AG20443 (cell line): ENCODE measurements at regions not wholly inside any gene's neighbourhood (a gene's known extent, or its start where the extent isn't known, plus 50 kb on each side); places are given as distances from the start of the nearest gene placed in this dataset.

ENCODE experiments used
- DNase-seq: peaks from one replicate; pipeline ENCODE4 v3.0.0; 2012; ENCODE audit warnings: low spot score, mixed read lengths

DNA sequence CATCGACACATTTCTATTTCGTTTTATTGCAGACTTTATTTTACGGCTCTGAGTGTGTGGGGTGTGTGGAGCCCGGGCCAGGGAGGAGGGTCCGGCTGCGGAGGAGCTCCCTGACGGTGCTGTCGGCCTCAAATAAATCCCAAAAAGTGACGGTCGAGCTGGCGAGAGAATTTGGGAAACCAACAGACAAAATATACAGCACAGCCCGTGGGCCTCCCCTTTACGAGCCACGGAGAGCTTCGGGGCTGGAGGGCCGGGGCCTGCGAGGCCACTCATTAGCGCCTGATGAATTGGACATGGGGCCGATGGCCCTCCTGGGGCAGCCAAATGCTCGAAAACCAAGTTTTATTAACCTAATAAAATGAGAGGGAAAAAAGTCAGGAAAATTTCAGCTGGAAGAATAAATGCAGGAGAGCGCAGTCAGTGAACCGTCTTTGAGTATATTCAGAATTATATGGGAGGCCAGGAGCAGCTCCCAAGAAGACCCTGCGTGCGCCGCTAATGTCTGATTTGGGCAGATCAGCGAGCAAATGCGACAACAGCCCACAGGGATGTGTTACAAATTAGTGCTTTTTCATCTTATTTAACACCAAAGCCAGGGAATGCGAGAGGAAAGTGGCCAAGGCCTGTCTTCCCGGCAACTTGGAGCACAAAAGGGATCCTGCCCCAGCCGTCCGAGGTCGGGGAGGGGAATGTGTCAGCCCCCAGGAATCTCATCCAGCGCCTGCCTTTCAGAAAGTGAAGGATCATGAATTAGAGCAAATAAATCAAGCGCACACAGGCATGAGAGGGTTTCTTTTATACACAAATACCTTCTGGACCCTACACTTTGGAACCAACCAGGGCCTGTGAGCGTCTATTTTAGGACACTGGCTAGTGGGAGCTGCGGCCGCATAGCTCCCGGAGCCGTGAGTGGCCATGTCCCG is 249.1 kb downstream of the C16orf95 start:
- DNase-seq: no peak

GRCh38 chr16:87068762-87069150 is 248.4 kb downstream of the C16orf95 start:
- no peak for DNase-seq

DNA sequence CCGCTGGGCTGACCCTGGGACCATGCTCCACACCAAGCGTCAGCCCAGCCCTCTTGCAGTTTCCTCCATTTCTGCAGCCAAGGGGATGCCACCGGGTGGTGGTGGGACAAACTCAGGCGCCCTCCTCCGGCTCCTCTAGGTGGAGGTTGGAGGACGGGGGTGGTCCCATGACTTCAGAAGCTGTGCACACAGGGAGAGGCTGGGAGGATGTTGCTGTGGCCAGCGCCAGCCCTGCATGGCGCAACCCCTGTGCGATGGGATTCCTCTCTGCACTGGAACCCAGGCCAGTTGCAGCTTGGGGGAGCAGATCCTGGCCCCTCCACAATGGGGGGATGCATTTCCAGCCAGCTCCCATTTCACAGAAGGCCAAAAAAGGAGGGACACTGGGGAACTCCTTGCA is 246.5 kb downstream of the C16orf95 start:
- no peak for DNase-seq

GRCh38 chr16:87072101-87072500 is 245.1 kb downstream of the C16orf95 start:
- DNase-seq: no peak

DNA sequence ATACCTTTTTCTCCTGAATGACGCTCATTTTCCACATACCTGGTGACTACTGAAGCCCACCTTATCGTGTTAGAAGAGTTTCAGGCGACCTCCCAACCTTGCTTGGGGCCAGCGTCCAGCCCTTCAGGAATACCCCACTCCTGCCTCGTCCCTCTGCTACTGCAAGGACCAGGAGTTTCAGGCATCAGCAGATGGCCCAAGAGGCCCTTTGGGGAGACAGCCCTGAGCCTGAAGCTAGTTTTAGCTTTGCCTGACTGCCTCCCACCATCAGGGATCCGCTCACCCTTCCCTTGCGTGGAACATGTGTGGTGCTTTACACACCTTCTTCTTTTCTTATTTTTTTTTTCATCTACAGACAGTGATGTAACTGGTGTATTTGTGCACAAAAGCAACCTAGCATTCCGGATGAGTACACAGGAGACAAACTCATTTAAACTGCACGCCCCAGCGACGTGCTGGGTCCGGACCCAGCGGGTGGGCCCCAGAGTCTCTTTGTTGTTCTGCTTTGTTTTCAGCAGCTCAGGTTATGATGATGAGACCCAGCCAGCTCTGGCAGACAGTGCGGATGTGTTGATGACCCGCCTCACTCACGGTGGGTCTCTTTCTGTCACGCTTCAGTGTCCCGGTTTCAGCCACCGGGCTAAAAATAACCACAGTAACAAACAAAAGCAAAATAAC is 242.4 kb downstream of the C16orf95 start:
- DNase-seq: no peak

GRCh38 chr16:87075319-87075860 is 241.8 kb downstream of the C16orf95 start:
- DNase-seq: no peak

- no peak for DNase-seq
Measured at GRCh38 chr16:87076331-87076949, 240.8 kb downstream of the C16orf95 start.

- peak; percentile 63 for DNase-seq
Measured at GRCh38 chr16:87076950-87077749, 240.0 kb downstream of the C16orf95 start.

GRCh38 chr16:87077750-87078127 is 239.5 kb downstream of the C16orf95 start:
- DNase-seq: no peak

- no peak for DNase-seq
Measured at GRCh38 chr16:87080571-87081167, 236.5 kb downstream of the C16orf95 start.

- DNase-seq: no peak
Measured at GRCh38 chr16:87085441-87085840, 231.8 kb downstream of the C16orf95 start.

DNA sequence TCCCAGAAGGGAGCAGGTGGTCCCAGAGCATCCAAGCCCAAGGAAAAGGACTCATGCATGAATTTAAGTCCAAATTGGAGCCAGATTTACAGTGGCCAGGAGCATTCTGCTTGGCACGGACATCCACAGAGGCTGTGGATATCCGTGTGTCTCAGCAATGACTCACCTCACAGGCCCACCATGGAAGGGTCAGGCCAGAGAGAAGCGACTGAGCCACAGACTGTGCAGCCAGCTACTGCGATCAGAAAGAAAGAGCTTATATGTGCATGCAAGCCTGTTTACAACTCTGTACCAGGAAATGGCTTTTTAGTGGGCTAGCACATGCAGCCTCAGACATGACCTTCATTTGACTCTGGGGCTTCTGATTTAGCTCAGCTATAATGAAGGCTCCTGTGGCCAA is 231.0 kb downstream of the C16orf95 start:
- peak; percentile 64 for DNase-seq

DNA sequence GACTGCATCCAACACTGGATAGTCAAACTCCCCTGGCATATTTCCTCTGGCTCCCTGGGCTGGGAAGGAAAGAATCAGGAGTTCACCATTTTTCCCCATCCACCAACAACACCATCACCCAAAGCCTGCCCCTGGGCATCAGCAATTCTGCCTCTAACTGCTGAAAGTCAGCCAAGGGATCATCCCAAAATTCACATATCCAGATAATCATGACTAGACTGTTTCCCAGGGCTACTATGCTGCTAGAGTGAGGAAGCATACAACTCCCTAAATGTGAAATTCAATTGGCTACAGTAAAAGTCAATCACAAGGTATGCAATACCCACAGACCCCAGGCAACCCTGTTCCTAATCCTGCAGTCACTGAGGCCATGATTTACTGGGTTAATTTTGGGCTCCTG is 230.6 kb downstream of the C16orf95 start:
- DNase-seq: no peak

DNA sequence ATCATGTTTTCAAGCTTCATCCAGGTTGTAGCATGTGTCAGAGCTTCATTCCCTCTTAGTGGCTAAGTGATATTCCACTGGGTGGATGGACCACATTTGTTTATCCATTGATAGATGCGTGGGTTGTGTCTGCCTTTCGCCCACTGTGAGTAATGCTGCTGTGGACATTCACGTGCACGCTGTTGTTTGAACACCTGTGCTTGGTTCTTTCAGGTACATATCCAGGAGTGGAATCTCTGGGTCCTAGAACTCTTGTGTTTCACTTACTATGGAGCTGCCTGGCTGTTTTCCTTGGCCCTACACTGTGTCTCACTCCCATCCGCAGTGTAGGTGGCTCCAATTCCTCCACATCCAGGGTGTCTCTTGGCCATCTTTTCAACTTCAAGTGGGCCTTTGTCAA is 224.2 kb downstream of the C16orf95 start:
- no peak for DNase-seq

GRCh38 chr16:87093804-87094555 is 223.2 kb downstream of the C16orf95 start:
- DNase-seq: no peak

- no peak for DNase-seq
Measured at GRCh38 chr16:87094556-87094865, 222.7 kb downstream of the C16orf95 start.

DNA sequence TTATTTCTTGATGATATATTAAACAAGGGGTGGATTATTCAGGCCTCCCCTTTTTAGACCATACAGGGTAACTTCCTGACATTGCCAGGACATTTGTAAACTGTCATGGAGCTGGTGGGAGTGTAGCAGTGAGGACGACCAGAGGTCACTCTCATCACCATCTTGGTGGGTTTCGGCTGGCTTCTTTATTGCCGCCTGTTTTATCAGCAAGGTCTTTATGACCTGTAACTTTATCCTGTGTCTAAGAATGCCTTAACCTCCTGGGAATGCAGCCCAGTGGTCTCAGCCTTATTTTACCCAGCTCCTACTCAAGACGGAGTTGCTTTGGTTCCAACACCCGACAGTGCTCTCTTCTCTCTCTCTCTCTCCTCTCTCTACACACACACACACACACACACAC is 221.9 kb downstream of the C16orf95 start:
- no peak for DNase-seq

DNA sequence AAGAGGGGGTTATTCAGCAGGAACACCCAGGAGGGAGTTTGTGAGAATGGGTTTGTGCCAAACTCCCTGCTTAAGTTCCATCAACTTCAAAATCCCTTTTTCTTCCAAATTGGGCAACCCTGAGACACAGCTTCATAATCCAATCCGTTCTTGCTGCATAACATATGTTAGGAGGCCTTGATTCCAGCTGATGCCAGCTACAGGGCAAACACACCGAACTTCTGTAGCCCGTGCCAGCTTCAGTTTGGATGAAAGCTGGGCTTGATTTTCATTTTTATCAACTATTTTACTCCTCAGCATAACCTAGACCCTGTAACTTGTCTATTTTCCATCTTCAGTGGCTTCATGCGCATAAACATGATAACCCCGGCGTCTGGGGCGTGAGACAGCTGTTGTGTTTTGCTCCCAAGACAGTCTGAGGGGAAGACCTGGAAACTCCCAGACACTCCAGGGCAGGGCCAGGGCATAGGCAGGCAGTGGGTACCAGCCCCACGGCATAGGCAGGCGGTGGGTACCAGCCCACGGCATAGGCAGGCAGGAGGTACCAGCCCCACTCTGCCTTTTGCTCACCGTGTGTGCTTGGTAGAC is 220.4 kb downstream of the C16orf95 start:
- no peak for DNase-seq

- no peak for DNase-seq
Measured at GRCh38 chr16:87098361-87098760, 218.8 kb downstream of the C16orf95 start.

GRCh38 chr16:87098976-87099720 is 218.0 kb downstream of the C16orf95 start:
- DNase-seq: no peak
